Endothelial cell of umbilical vein (primary cell): ENCODE measurements at regions not wholly inside any gene's neighbourhood (a gene's known extent, or its start where the extent isn't known, plus 50 kb on each side); places are given as distances from the start of the nearest gene placed in this dataset.

Experiments
- BruUV-seq: library from RNA; stranded (reverse); fragments of 400-500 nt; replicated peaks from 2 replicates; lab custom pipeline; 2021; lab: Mats Ljungman, UMichigan
- CTCF ChIA-PET: fragments of 300-600, 350-600 bp; sonication (Branson Sonifier 250); formaldehyde crosslinking; loops from one replicate; lab custom pipeline; 2021; ENCODE audit warnings: antibody characterized with exemption, inconsistent platforms; lab: Charles Lee
- POLR2A ChIA-PET: fragments of 300-600, 350-600 bp; sonication (Branson Sonifier 250); formaldehyde crosslinking; loops from one replicate; lab custom pipeline; 2021; ENCODE audit warnings: antibody characterized with exemption, inconsistent platforms; lab: Charles Lee
- DNase-seq: peaks from one replicate; pipeline ENCODE4 v3.0.0-alpha.2; 2011; ENCODE audit warnings: low read depth, low spot score
- FAIRE-seq: peaks from 2 replicates; lab custom pipeline; 2011; peaks lifted over from hg19 to GRCh38; lab: Jason Lieb, UNC
- H2AFZ ChIP-seq: 2 replicates; pipeline ENCODE4 v1.6.0; 2012; ENCODE audit warnings: low read depth, low read length, control low read depth, inconsistent platforms
- H3K27ac ChIP-seq: 2 replicates; pipeline ENCODE4 v1.5.1; 2011; ENCODE audit warnings: low read depth, mild to moderate bottlenecking, control low read depth, low read length, moderate library complexity; ENCODE audit not compliant: insufficient read depth
- H3K27me3 ChIP-seq, 2 experiments: 2 replicates each; pipeline versions ENCODE4 v1.6.0 to v1.6.1; 2011; ENCODE audit warnings: low read length in 2 of 2, mixed read lengths in 1 of 2; ENCODE audit not compliant: control insufficient read depth in 2 of 2, insufficient read depth in 2 of 2
- H3K36me3 ChIP-seq, 2 experiments: 2 replicates in 1 of 2; 3 replicates in 1 of 2; pipeline ENCODE4 v1.5.1; 2011; ENCODE audit warnings: low read length in 2 of 2, mild to moderate bottlenecking in 1 of 2, moderate library complexity in 1 of 2; ENCODE audit not compliant: control insufficient read depth in 2 of 2, insufficient read depth in 2 of 2; ENCODE audit errors: extremely low read depth in 1 of 2
- H3K4me1 ChIP-seq: 3 replicates; pipeline ENCODE4 v1.5.1; 2011; ENCODE audit warnings: mild to moderate bottlenecking, low read length; ENCODE audit not compliant: control insufficient read depth, insufficient read depth; ENCODE audit errors: extremely low read depth
- H3K4me2 ChIP-seq: 2 replicates; pipeline ENCODE4 v1.6.1; 2011; ENCODE audit warnings: low read length, control low read depth, mixed read lengths; ENCODE audit not compliant: insufficient read depth
- H3K4me3 ChIP-seq, 3 experiments: fragments of 200-600 bp in 1 of 3; sonication (generic), shearing (Covaris generic) in 1 of 3; replicated peaks in 1 of 3; 2 replicates each; pipeline ENCODE4 v1.5.1; 2011 to 2016; ENCODE audit warnings: control low read depth in 3 of 3, low read length in 3 of 3, mild to moderate bottlenecking in 2 of 3, inconsistent platforms in 1 of 3, low read depth in 1 of 3, moderate library complexity in 1 of 3; ENCODE audit not compliant: insufficient read depth in 1 of 3
- H3K79me2 ChIP-seq: 2 replicates; pipeline ENCODE4 v1.6.0; 2012; ENCODE audit warnings: low read length, inconsistent platforms; ENCODE audit not compliant: control insufficient read depth, insufficient read depth
- H3K9ac ChIP-seq: replicated peaks from 2 replicates; pipeline ENCODE3; 2011; ENCODE audit warnings: low read length, control low read depth; ENCODE audit not compliant: insufficient read depth; ENCODE audit errors: extremely low read depth
- H3K9me1 ChIP-seq: replicated peaks from 3 replicates; pipeline ENCODE4 v1.6.0; 2011; ENCODE audit warnings: mild to moderate bottlenecking, low read length; ENCODE audit not compliant: control insufficient read depth, insufficient read depth; ENCODE audit errors: extremely low read depth
- H3K9me3 ChIP-seq: replicated peaks from 2 replicates; pipeline ENCODE4 v1.5.1; 2012; ENCODE audit warnings: low read length, inconsistent platforms; ENCODE audit not compliant: control insufficient read depth, insufficient read depth
- H4K20me1 ChIP-seq: replicated peaks from 2 replicates; pipeline ENCODE3; 2011; ENCODE audit warnings: mild to moderate bottlenecking, low read length; ENCODE audit not compliant: control insufficient read depth, insufficient read depth; ENCODE audit errors: extremely low read depth
- CTCF ChIP-seq, 2 donors: IDR thresholded peaks; 1 replicate in 1 of 2; 2 replicates in 1 of 2; pipeline ENCODE4 v1.5.1; 2011; ENCODE audit warnings: low read length in 2 of 2, mild to moderate bottlenecking in 2 of 2, moderate library complexity in 2 of 2, control low read depth in 1 of 2, inconsistent platforms in 1 of 2, low read depth in 1 of 2; ENCODE audit not compliant: insufficient read depth in 1 of 2; ENCODE audit errors: extremely low read depth in 1 of 2
- FOS ChIP-seq: IDR thresholded peaks from 2 replicates; pipeline ENCODE4 v1.6.1; 2011; ENCODE audit warnings: mild to moderate bottlenecking, low read length, moderate library complexity, borderline replicate concordance; ENCODE audit not compliant: insufficient read depth
- GATA2 ChIP-seq: IDR thresholded peaks from 2 replicates; pipeline ENCODE4 v1.7.0; 2011; ENCODE audit warnings: low read depth, mild to moderate bottlenecking, moderate library complexity, mixed read lengths, low read length; ENCODE audit not compliant: insufficient read length, insufficient read depth
- JUN ChIP-seq: IDR thresholded peaks from 2 replicates; pipeline ENCODE4 v1.6.1; 2011; ENCODE audit warnings: borderline replicate concordance, low read depth; ENCODE audit not compliant: insufficient read length, insufficient read depth
- MAX ChIP-seq: IDR thresholded peaks from 2 replicates; pipeline ENCODE4 v1.6.1; 2011; ENCODE audit not compliant: insufficient read depth, insufficient read length
- MYC ChIP-seq: IDR thresholded peaks from one replicate; pipeline ENCODE4 v1.6.1; 2011; ENCODE audit warnings: mild to moderate bottlenecking, low read depth, low read length
- POLR2A ChIP-seq: IDR thresholded peaks from 2 replicates; pipeline ENCODE4 v1.6.1; 2012; ENCODE audit warnings: low read depth, mild to moderate bottlenecking, control low read depth, low read length
- POLR2AphosphoS5 ChIP-seq: IDR thresholded peaks from 2 replicates; pipeline ENCODE4 v1.6.1; 2012; ENCODE audit warnings: low read depth, mild to moderate bottlenecking, control low read depth, low read length, moderate library complexity; ENCODE audit not compliant: insufficient read depth
- dilution Hi-C: fragments of 300-500 bp; cut with MboI; formaldehyde crosslinking; loops from one replicate; pipeline ENCODE4 v1.15.0; 2019; ENCODE audit warnings: low sequenced_read_pairs; ENCODE audit not compliant: extremely low pct_ligation_motif_present
- intact Hi-C: fragments of 100-400 bp; cut with micrococcal nuclease; formaldehyde crosslinking; loops from one replicate; pipeline ENCODE4 v1.10.0; 2022

- H3K9me3 ChIP-seq: no peaks in the 10 kb centered on the region
- no peak overlapping the region for H2AFZ ChIP-seq
- H3K4me3 ChIP-seq: no peak overlapping the region
- H3K4me1 ChIP-seq: no peaks in the 10 kb centered on the region
- ChIA-PET CTCF (interaction anchor here (1.5 kb wide), 1 partner anchor 114 kb away, joined by 5 read pairs; no protein-coding TSS in a partner anchor), POLR2A (no interaction called here)
- FAIRE-seq (no peak), DNase-seq (no peak)
- intact Hi-C loops (no loop called here), dilution Hi-C loops (no loop called here)
- no peak overlapping the region for H3K4me2 ChIP-seq
- H3K27me3 ChIP-seq: no peaks in the 10 kb centered on the region
- H3K79me2 ChIP-seq: no peaks in the 10 kb centered on the region
- H3K27ac ChIP-seq: no peak overlapping the region
- no peaks in the 10 kb centered on the region for H4K20me1 ChIP-seq
- BruUV-seq: no TSS peak
- no peak overlapping the region for H3K9ac ChIP-seq
- no peak for TF ChIP-seq POLR2AphosphoS5
- TF ChIP-seq CTCF (IDR thresholded peaks at IDR 0.05; ENCODE audit: extremely low read depth in 1 of 2, insufficient read depth in 1 of 2, low read depth in 1 of 2, low read length in 2 of 2): no peak
- no peak for TF ChIP-seq JUN
- no peak for TF ChIP-seq POLR2A
- no peak for TF ChIP-seq MYC
- no peak for TF ChIP-seq FOS
- no peak for TF ChIP-seq MAX
- TF ChIP-seq GATA2: no peak
- H3K36me3 ChIP-seq: no peaks in the 10 kb centered on the region
- no peaks in the 10 kb centered on the region for H3K9me1 ChIP-seq
These were observed 401.6 kb downstream of the COG6 start for GRCh38 chr13:40056898-40057619.
